GM18861 (cell line): ENCODE measurements at regions not wholly inside any gene's neighbourhood (a gene's known extent, or its start where the extent isn't known, plus 50 kb on each side); places are given as distances from the start of the nearest gene placed in this dataset.
"Not testable (repeated sequence)": the region's sequence is repeated elsewhere in the genome, so short reads cannot be mapped to it uniquely, and the experiment has no call there.

Experiments used
- ATAC-seq: cut with Tn5 transposase; IDR thresholded peaks from one replicate; pipeline ENCODE4 v1.9.1; 2021; ENCODE audit not compliant: unreplicated experiment

GRCh38 chr12:59517522-59517921 is 78.3 kb upstream of the SLC16A7 start:
- ATAC-seq: no peak

DNA sequence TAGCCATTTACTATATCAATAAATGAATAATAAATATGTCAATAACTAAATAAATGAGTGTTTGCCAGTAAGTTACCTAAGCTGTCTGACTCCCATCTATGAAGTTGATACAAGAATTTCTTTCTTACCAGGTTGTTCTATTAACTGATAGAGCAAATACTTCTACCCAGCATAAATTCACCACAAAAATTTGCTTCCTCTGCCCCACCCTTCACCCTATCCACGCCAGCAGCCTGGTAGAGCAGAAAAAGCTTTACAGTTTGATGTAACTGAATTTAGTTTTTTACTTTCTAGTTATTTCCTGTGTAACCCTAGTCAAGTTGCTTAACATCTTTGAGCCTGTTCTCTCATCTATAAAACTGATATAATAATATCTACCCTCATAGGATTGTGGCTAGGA is 94.9 kb upstream of the SLC16A7 start:
- no peak for ATAC-seq

DNA sequence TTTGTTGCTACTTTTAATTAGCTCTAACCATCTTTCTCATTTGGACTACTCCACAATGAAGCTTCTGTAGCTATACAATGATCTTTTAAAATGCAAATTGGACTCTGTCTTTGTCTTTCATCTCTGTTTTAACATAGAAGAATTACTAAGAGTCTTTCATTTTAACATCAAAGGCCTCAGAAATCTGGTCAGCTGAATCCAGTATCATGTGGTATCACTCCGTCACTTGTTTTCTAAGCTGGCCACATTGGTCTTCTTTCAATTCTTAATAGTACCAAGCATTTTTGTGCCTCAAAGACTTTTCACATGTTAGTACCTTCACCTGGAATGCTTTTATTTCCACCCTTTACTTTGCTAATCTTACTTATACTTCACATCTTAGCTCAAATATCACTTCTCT is 95.5 kb upstream of the SLC16A7 start:
- no peak for ATAC-seq

- ATAC-seq: peak; percentile 73
These were observed 96.1 kb upstream of the SLC16A7 start for GRCh38 chr12:59499774-59500173.

DNA sequence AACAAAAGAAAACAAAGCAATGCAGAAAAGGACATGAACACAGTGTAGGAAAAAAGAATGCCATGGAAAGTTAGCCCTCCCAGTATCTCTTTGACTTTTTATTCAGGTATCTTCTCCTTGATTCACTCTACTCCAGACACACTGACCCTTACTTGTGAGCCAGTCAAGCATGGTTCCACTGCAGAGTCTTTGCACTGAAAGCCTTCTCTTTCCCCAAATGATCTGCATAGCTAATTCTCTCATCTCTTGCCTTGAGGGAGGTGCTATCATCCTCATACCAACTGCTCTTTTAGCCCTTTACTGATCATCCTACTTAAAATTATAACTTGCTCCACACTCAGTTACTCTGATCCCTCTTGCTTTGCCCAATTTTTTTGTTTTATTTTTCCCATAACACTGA is 101.2 kb upstream of the SLC16A7 start:
- no peak for ATAC-seq

- no peak for ATAC-seq
These were observed 104.0 kb upstream of the SLC16A7 start for GRCh38 chr12:59491877-59492276.

DNA sequence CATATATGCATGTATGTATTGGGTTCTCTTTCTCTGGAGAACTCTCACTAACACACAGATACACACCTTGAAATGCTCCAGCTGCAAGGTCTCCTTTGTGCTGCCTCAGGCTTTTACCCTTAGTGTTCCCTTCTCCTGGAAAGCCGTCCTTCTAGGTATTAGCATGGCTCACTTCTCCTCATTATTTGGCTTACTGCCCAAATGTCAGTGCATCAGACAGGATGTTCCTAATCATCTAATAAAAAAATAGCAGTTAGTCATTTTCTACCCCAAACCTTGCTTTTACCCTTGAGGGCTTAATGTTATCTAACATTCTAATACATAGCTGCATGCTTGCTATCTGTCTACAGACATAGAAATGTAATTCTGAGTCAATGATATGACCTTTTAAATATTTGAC is 109.0 kb upstream of the SLC16A7 start:
- ATAC-seq: no peak

GRCh38 chr12:59484575-59484974 is 111.3 kb upstream of the SLC16A7 start:
- peak; percentile 75 for ATAC-seq

GRCh38 chr12:59474236-59474635 is 121.6 kb upstream of the SLC16A7 start:
- not testable (repeated sequence) for ATAC-seq

DNA sequence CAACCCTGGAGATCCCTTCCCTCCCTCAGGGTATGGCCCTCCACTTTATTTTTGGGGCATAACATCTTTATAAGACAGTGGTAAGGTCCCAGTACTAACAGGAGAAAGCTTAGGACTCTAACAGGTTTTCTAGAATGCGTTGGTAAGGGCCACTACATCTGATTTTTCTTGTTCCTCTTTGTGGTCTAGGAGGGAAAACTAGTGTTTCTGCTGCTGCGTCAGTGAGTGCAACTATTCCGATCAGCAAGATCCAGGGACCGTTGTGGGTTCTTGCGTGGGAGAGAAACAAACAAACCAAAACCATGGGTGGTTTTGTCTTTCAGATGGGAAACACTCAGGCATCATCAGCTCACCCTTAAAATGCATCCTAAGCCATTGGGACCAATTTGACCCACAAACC is 123.6 kb upstream of the SLC16A7 start:
- no peak for ATAC-seq

GRCh38 chr12:59459966-59460660 is 135.7 kb upstream of the SLC16A7 start:
- no peak for ATAC-seq

DNA sequence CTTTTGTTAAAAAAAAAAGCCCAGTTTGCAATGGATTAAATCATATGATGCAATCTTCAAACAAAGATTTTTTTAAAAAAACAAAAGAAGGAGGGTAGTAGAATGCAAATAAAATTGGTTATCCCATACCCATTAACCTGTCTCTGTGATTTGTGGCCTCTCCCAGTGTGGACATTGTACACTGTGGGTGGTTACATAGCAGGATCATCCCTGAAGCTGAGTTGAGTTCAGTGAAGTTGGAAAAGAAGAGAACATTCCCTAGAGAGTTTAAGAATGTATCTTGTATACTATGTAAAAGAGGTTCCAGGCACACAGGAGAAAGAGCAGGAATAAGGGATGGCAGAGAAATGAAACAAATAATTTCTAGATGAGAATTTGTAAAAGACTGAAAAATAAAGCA is 142.4 kb upstream of the SLC16A7 start:
- no peak for ATAC-seq

DNA sequence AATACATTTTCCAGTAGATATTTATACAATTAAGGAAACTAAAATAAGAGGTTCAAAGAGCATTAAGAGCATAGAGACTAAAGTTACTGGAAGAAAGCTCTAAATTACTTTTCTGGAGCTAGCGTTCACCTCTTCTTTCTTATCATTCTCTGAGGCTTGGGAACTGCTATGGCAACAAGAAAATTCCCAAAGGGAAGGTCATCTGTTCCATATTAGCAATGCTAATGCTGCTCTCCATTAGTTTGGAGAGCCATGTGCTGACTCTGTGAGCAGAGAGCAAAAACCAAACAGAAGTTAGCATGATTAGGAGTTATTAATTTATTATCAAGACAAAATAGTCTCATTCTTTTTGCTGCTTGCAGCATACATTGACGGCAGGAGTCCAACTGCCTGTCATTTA is 143.1 kb upstream of the SLC16A7 start:
- no peak for ATAC-seq

GRCh38 chr12:59452259-59452658 is 143.6 kb upstream of the SLC16A7 start:
- no peak for ATAC-seq

DNA sequence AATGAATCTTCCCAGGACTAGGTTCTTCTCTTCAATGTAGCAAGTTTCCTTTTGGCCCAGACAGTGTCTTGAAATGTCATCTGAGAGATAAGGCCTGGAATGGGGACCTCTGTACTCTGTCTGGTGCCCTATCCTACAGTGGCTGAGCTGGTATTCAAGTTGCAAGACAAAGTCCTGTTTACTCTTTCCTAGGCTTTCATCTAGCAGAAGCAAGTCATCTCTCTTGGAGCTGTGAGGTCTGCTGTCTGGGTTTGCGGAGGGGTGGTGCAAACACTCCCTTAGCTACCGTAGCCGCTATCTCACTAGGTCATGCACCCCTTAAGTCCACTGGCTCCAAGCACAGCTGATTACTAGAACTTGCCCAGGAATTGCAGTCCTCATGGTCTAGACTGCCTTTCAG is 149.7 kb upstream of the SLC16A7 start:
- ATAC-seq: no peak

DNA sequence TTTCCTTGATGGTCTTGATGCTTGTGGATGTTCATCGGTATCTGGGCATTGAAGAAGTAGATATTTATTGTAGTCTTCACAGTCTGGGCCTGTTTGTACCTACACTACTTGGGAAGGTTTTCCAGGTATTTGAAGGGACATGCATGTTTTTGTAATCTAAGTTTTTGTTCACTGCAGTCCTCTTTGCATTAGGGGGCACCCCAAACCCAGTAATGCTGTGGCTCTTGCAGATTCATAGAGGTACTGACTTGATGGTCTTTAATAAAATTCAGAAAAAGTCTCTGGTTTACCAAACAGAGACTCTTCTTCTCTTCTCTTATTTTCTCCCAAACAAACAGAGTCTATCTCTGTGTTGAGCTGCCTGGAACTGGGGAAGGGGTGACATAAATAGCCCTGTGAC is 150.9 kb upstream of the SLC16A7 start:
- ATAC-seq: no peak

DNA sequence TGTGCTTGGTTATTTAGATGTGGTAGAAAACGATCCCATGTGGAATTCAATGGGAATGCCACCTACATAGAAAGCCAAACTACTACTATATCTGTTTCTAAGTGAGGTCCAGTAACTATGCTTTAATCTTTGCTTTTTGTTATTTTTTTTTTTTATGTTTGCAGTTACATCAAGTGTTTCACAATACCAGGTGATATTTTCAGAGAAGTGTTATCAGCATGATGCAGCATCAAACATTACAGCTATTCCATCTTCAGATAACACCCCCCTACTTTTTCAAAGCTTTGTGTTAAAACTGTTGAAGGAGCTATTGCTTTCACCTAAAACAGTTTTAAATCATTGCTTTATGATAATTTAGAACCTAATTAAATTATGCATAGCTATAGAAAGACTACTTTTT is 163.8 kb upstream of the SLC16A7 start:
- no peak for ATAC-seq

DNA sequence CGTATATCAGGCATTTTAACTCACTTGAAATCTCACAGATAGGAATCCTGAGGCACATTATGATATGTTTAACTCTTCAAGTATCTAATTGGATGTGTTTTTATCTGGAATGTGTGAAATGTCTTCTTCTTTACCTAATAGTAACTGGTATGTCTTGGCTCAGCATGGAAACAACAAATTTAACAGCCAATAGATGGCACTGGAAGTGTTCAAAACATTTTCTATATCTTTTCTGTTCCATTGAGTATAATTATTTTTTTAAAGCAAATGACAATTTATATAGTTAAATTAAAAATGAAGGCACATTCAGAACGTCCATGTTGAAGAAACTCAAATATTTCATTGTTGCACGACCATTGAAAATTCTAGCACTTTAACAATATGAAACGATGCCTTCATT is 164.6 kb upstream of the SLC16A7 start:
- no peak for ATAC-seq

- ATAC-seq: no peak
These were observed 166.1 kb upstream of the SLC16A7 start for GRCh38 chr12:59429766-59430165.

DNA sequence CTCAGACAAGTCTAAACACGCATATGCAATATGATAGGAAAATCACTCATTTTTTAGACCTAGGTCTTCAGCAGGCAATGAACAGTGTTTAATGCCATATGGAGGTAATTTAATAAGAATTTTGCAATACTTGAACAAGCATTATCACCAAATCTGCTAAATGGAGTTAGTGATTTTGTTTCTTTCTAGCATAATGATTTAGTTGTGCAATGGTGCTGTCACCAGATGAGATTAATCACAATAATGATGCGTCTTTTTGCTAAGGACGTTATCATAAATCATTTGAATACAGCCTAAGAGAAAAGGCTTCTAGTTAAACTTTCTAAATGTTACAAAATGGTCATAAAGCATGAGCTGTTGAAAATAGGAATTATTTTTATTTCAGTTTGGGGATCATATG is 170.0 kb upstream of the SLC16A7 start:
- ATAC-seq: no peak

GRCh38 chr12:59424666-59425065 is 171.2 kb upstream of the SLC16A7 start:
- not testable (repeated sequence) for ATAC-seq

DNA sequence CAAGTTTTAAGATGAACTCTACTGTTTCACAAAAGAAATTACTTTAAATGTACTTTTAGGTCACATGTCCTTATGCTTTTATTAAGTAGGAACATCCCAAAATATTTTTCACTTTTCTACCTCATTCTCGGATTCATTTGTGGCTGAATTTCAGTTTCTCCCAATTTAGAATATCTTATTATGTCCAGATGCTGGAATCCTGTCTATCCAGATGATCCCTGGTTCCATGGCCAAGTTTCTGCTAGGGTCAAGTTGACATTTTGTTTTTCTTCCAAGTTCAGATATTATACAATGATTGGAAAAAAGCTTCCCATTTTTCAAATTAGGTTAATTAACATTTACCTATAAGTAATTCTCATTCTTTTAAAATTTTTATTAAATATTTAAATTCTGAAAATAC is 181.8 kb upstream of the SLC16A7 start:
- ATAC-seq: no peak

DNA sequence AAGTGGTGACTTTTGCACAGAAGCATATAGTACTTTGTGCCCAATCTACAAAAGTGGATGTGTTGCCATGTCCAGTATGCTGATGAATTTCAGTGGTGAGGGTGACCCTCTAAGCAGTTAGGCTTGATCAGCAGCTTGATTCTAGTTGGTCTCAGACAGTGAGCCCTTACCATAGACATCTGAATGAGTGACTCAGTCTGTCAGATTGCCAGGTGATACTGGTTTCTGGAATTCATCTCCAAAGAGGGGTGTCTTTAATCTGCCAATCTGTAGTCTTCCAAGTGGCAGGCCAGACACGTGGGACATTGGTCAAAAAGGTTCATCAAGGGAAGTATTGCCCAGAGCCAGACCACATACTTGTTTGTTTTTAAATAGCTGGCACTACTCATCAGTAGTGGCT is 187.4 kb upstream of the SLC16A7 start:
- ATAC-seq: no peak
